ENCODE measurements at regions not wholly inside any gene's neighbourhood (a gene's known extent, or its start where the extent isn't known, plus 50 kb on each side); places are given as distances from the start of the nearest gene placed in this dataset.

DNA sequence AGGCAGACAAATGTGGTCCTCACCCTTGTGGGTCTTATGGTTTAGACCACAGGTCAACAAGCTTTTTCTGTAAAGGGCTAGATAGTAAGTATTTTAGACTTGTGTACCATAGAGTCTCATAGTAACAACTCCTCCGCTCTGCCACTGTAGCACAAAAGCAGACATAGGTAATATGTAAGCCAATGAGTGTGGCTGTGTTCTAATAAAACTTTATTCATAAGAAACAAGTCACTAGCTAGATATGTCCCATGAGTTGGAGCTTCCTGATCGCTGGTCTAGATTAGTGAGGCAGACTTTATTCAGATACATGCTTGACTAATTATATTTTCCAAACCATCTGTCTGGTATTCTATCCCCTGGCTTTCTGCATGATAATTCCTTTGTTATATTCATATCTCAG lies 196.4 kb upstream of the TSHZ2 start:
- Mint-ChIP-seq H3K4me3 (no peak overlapping the region), H3K27ac (ENCODE audit: unreplicated experiment) (no peak overlapping the region), H3K4me1 (no peaks in the 10 kb centered on the region), H3K9me3 (no peaks in the 10 kb centered on the region), H3K27me3 (ENCODE audit: low read depth) (peaks cover 15% of the 10 kb centered on the region), H3K36me3 (ENCODE audit: low read depth) (no peaks in the 10 kb centered on the region)
- no peak for DNase-seq (ENCODE audit: low read depth, low spot score)
- TF ChIP-seq CTCF (conservative IDR thresholded peaks at IDR 0.05): no peak

DNA sequence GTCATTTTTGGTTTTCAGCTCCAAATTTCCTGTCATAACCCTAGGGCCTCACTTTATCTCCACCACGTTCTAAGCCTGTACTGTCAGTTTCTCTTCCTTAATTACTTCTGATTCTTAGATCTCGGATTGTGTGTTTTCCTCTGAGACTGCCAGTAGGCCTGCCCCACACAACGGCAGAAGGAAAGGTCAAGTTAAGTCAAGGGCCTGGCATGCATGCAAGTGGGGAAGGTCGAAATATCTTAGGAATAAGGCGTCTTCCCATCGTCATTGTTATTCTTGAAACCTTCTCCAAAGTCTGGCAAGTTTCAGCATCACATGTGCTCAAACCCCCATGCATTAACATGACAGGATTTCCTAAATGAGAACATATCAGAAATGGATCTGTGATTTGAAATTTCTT lies 203.5 kb upstream of the TSHZ2 start:
- no peaks in the 10 kb centered on the region for H3K9me3 Mint-ChIP-seq
- peaks cover 8% of the 10 kb centered on the region for H3K4me1 Mint-ChIP-seq
- no peak overlapping the region for H3K27ac Mint-ChIP-seq (ENCODE audit: unreplicated experiment)
- peaks cover 3% of the 10 kb centered on the region for H3K27me3 Mint-ChIP-seq (ENCODE audit: low read depth)
- TF ChIP-seq CTCF (conservative IDR thresholded peaks at IDR 0.05): no peak
- no peak for DNase-seq (ENCODE audit: low read depth, low spot score)
- no peak overlapping the region for H3K4me3 Mint-ChIP-seq
- H3K36me3 Mint-ChIP-seq (ENCODE audit: low read depth): no peaks in the 10 kb centered on the region

DNA sequence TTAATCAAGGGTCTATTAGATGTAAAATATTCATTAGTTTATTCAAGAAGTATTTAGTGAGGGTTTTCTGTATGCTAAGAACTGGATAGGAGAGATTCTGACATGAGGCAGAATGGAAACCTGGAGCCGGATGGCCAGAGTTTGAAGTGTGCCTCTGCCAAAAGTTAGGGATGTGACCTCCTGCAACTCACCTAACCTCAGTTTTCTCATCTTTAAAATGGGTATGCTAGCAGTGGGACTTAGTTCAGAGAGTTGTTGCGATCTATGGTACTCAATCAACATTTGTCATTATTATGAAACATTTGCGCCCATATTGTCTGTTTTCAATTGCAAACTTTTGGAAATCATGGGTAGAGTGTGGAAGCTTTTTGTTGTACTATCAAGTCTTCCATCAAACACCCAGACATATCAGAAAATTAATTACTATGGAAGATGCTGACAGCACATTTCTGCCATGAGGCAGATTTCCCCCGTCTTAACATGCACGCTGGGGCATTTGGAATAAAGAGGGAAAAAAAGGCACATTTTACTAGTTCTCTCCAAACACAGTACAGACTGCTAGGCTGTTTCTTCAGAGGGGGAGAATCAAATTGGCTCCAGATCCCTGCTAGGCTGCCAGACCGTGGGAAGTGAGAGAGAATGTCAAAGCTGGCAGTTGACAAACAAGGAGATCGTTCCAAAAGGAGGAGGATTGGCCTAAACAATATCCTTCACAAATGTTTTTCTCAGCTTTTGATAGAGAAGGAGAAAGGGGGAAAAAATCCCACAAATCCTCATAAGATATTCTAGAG lies 205.3 kb upstream of the TSHZ2 start:
- Mint-ChIP-seq H3K27ac (ENCODE audit: unreplicated experiment) (no peak overlapping the region), H3K9me3 (no peaks in the 10 kb centered on the region), H3K4me3 (no peak overlapping the region), H3K4me1 (peaks cover 15% of the 10 kb centered on the region), H3K36me3 (ENCODE audit: low read depth) (no peaks in the 10 kb centered on the region), H3K27me3 (ENCODE audit: low read depth) (no peaks in the 10 kb centered on the region)
- DNase-seq (ENCODE audit: low read depth, low spot score): no peak
- no peak for TF ChIP-seq CTCF (conservative IDR thresholded peaks at IDR 0.05)

GRCh38 chr20:52763321-52763853 lies 208.8 kb upstream of the TSHZ2 start:
- H3K9me3 Mint-ChIP-seq: no peaks in the 10 kb centered on the region
- no peak for TF ChIP-seq CTCF (conservative IDR thresholded peaks at IDR 0.05)
- no peak overlapping the region for H3K27ac Mint-ChIP-seq (ENCODE audit: unreplicated experiment)

DNA sequence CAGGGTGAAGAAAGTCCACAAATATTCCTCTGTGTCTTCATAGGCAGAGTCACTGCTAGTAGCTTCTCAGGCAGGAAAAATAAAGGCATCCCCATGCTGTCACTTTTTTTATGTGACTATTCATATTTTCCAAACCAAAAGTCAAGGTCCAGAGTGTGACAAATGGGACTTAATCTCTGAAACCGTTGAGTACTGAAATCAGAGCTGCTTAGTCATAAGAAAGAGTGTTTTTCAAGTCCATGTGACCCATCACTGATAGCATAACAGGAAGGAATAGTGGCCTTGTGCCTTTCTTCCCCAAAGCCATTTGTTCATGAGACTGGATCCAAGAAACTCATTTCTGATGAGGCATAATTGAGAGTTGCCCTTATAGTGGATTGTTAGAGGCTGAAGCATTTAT lies 210.3 kb upstream of the TSHZ2 start:
- no peak overlapping the region for H3K27ac Mint-ChIP-seq (ENCODE audit: unreplicated experiment)
- H3K36me3 Mint-ChIP-seq (ENCODE audit: low read depth): no peaks in the 10 kb centered on the region
- peaks cover 11% of the 10 kb centered on the region for H3K4me1 Mint-ChIP-seq
- no peak overlapping the region for H3K4me3 Mint-ChIP-seq
- no peaks in the 10 kb centered on the region for H3K27me3 Mint-ChIP-seq (ENCODE audit: low read depth)
- TF ChIP-seq CTCF (conservative IDR thresholded peaks at IDR 0.05): no peak
- no peaks in the 10 kb centered on the region for H3K9me3 Mint-ChIP-seq
- DNase-seq (ENCODE audit: low read depth, low spot score): no peak

More at GRCh38 chr20:52763321-52763853, 208.8 kb upstream of the TSHZ2 start:
- no peak overlapping the region for H3K4me3 Mint-ChIP-seq
- peaks cover 15% of the 10 kb centered on the region for H3K4me1 Mint-ChIP-seq
- DNase-seq (ENCODE audit: low read depth, low spot score): no peak
- no peaks in the 10 kb centered on the region for H3K27me3 Mint-ChIP-seq (ENCODE audit: low read depth)
- H3K36me3 Mint-ChIP-seq (ENCODE audit: low read depth): no peaks in the 10 kb centered on the region

All from neural crest cell (in vitro differentiated cells).